ENCODE measurements at regions not wholly inside any gene's neighbourhood (a gene's known extent, or its start where the extent isn't known, plus 50 kb on each side); places are given as distances from the start of the nearest gene placed in this dataset.

DNA sequence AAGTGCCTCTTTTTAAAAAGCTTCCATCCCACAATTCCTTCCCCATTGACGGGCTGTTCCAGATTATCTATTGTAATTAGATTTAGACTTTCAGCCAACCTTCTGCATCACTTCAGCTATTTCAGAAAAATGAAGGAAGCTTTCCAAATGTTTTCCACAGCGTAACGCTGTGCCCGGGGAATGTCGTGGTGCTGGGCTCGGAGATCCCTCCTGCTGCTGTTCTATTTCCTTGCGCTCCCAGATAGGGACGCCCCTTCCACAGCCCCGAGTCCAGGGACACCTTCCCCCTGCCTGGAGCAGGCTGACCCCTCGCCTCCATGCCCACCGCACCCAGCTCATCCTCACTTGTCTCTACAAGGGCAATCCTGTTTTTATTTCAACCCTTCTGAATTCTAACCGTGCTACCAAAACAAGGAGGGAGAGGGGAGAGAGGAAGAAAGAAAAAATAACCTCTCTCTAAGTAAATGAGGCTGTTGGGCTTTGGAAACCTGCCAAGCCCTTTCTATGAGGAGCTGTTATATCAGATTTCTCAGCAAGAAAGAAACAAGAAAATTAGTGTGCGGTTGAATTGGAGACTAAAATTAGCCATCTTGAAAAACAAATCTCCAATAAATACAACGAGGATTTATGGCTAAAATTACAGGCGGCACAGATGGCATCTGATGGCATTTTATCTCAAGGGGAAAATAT lies 366.9 kb downstream of the BRD1 start:
- no peak for DNase-seq (ENCODE audit: low read depth, low spot score)
- H3K4me1 ChIP-seq (ENCODE audit: control insufficient read depth, insufficient read depth, low read length), result no peaks in the 10 kb centered on the region
- H3K9me3 ChIP-seq (ENCODE audit: control insufficient read depth, insufficient read depth, low read depth, low read length), result no peaks in the 10 kb centered on the region
- no peaks in the 10 kb centered on the region; the same call in 1 of the 2 replicates for H3K27me3 ChIP-seq (ENCODE audit: control insufficient read depth, insufficient read depth, low read length)
- no peak overlapping the region for H3K27ac ChIP-seq (ENCODE audit: low read length)
- POLR2A ChIA-PET, result no interaction called here
- TF ChIP-seq, protein P1, sequence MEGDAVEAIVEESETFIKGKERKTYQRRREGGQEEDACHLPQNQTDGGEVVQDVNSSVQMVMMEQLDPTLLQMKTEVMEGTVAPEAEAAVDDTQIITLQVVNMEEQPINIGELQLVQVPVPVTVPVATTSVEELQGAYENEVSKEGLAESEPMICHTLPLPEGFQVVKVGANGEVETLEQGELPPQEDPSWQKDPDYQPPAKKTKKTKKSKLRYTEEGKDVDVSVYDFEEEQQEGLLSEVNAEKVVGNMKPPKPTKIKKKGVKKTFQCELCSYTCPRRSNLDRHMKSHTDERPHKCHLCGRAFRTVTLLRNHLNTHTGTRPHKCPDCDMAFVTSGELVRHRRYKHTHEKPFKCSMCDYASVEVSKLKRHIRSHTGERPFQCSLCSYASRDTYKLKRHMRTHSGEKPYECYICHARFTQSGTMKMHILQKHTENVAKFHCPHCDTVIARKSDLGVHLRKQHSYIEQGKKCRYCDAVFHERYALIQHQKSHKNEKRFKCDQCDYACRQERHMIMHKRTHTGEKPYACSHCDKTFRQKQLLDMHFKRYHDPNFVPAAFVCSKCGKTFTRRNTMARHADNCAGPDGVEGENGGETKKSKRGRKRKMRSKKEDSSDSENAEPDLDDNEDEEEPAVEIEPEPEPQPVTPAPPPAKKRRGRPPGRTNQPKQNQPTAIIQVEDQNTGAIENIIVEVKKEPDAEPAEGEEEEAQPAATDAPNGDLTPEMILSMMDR (IDR thresholded peaks at IDR 0.05), result no peak
- TF ChIP-seq POLR2AphosphoS5 (IDR thresholded peaks at IDR 0.05; ENCODE audit: low read depth, low read length) (no peak), SIN3A (IDR thresholded peaks at IDR 0.05; ENCODE audit: borderline replicate concordance, insufficient read depth, low read depth, low read length) (no peak), TCF7L2 (IDR thresholded peaks at IDR 0.05; ENCODE audit: low read depth, low read length) (no peak)
- TF ChIP-seq, protein P2, sequence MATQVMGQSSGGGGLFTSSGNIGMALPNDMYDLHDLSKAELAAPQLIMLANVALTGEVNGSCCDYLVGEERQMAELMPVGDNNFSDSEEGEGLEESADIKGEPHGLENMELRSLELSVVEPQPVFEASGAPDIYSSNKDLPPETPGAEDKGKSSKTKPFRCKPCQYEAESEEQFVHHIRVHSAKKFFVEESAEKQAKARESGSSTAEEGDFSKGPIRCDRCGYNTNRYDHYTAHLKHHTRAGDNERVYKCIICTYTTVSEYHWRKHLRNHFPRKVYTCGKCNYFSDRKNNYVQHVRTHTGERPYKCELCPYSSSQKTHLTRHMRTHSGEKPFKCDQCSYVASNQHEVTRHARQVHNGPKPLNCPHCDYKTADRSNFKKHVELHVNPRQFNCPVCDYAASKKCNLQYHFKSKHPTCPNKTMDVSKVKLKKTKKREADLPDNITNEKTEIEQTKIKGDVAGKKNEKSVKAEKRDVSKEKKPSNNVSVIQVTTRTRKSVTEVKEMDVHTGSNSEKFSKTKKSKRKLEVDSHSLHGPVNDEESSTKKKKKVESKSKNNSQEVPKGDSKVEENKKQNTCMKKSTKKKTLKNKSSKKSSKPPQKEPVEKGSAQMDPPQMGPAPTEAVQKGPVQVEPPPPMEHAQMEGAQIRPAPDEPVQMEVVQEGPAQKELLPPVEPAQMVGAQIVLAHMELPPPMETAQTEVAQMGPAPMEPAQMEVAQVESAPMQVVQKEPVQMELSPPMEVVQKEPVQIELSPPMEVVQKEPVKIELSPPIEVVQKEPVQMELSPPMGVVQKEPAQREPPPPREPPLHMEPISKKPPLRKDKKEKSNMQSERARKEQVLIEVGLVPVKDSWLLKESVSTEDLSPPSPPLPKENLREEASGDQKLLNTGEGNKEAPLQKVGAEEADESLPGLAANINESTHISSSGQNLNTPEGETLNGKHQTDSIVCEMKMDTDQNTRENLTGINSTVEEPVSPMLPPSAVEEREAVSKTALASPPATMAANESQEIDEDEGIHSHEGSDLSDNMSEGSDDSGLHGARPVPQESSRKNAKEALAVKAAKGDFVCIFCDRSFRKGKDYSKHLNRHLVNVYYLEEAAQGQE (IDR thresholded peaks at IDR 0.05; ENCODE audit: insufficient read depth in 1 of 2, low read depth in 2 of 2, low read length in 1 of 2), result no peak
- in situ Hi-C loops (cut with HindIII; ENCODE audit: low pct_unique_long_range_greater_than_20kb, low sequenced_read_pairs) (no loop called here), intact Hi-C loops (cut with micrococcal nuclease; ENCODE audit: unreplicated experiment) (no loop called here)
- CTCF ChIA-PET, result no interaction called here
- no peak for ATAC-seq
- no TSS peak for BruUV-seq (replicated peaks)
- no peaks in the 10 kb centered on the region for H3K36me3 ChIP-seq (ENCODE audit: control insufficient read depth, insufficient read depth, low read length)
- H3K4me3 ChIP-seq (ENCODE audit: low read depth in 2 of 2, low read length in 2 of 2), result no peak overlapping the region

DNA sequence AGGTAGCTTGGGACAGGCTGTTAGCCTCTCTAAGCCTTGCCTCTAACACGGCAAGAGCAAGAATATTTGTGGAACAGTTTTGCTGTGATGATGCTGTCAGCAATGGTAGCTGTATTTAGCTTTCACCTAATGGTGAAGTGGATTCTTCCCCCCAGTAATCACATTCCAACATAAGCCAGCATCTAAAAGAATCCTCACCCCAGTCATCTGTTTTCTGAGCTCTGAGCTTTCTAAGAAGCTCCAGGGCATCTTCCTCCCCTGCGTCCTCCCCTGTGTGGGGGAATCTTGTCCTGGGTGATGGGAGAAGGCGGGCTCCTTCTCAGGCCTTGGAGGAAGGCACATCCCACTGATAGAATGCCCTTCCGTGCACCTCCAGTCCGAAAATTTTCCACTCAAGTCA lies 367.6 kb downstream of the BRD1 start:
- H3K4me3 ChIP-seq (ENCODE audit: low read depth in 2 of 2, low read length in 2 of 2), result no peak overlapping the region
- ATAC-seq (no peak), DNase-seq (ENCODE audit: low read depth, low spot score) (no peak)
- CTCF ChIA-PET, result no interaction called here
- BruUV-seq (replicated peaks), result no TSS peak
- POLR2A ChIA-PET, result no interaction called here
- H3K27ac ChIP-seq (ENCODE audit: low read length), result no peak overlapping the region
- intact Hi-C loops (cut with micrococcal nuclease; ENCODE audit: unreplicated experiment), result no loop called here
- no peaks in the 10 kb centered on the region for H3K4me1 ChIP-seq (ENCODE audit: control insufficient read depth, insufficient read depth, low read length)
- H3K36me3 ChIP-seq (ENCODE audit: control insufficient read depth, insufficient read depth, low read length), result no peaks in the 10 kb centered on the region
- TF ChIP-seq, protein P1 (IDR thresholded peaks at IDR 0.05), result no peak
- no peaks in the 10 kb centered on the region; the same call in 1 of the 2 replicates for H3K27me3 ChIP-seq (ENCODE audit: control insufficient read depth, insufficient read depth, low read length)
- in situ Hi-C loops (cut with HindIII; ENCODE audit: low pct_unique_long_range_greater_than_20kb, low sequenced_read_pairs), result no loop called here
- no peaks in the 10 kb centered on the region for H3K9me3 ChIP-seq (ENCODE audit: control insufficient read depth, insufficient read depth, low read depth, low read length)

All from Panc1 (cell line).